AG20443 (cell line): ENCODE measurements at regions not wholly inside any gene's neighbourhood (a gene's known extent, or its start where the extent isn't known, plus 50 kb on each side); places are given as distances from the start of the nearest gene placed in this dataset.
A peak's percentile ranks its signal among the peaks of the same experiment; 100 is the strongest.
"Not testable (repeated sequence)": the region's sequence is repeated elsewhere in the genome, so short reads cannot be mapped to it uniquely, and the experiment has no call there.

Experiments used
- DNase-seq: peaks from one replicate; pipeline ENCODE4 v3.0.0; 2012; ENCODE audit warnings: low spot score, mixed read lengths

DNA sequence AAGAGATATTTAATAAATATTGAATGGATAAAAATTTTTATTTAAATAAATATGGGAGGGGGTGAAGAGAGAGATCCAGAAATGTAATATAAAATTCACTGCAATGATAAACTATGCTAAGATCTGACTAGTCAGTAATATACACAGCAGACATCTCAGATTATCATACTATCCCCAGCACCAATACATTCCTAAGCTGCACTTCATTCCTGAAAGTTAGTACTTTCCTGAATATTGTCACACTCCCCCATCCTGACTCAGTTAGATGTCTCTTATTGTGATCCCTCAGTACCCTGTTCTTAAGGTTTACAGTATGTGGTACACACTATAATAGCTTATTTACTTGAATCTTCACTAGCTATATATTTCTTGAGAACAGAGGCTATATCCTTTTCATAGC lies 88.3 kb upstream of the KCNQ5 start:
- DNase-seq = peak; percentile 14

DNA sequence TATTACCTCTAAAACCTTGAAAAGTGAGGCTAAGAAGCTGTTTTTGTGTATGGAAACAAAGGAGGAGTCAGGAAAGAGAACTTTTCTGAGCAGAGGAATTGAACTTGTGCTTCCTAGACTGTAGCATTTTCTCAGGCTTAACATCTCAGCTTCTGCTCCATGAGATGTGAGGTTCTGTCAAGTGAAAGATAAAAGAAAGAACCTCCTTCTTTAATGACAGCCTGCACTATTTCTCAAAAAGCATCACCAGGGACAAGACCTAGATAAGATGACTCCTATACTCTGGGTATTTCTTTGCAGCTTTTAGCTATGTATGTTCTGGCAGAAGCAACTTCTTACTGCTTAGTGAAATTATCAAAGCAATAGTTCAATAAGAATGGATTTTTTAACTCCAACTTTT lies 87.6 kb upstream of the KCNQ5 start:
- DNase-seq = no peak

GRCh38 chr6:72535124-72535523 lies 86.7 kb upstream of the KCNQ5 start:
- no peak for DNase-seq

DNA sequence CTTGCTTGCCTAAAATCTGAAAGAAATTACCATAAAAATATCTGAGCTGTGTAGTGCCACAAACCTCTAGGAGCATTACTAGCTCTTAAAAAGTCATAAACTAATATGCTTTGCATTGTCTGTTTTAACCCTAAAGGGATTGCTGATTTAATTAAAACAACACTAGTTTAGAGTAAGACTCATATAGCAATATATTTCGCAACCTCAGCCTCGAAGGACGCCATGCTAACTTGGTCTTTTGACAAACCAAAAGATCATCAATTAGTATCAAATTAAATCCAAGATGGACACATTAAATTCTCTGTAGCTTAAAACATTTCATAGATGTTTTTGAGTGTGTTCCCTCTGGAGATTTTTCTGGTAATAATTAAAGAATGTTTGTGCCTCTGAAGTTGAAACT lies 74.8 kb upstream of the KCNQ5 start:
- DNase-seq = no peak

- no peak for DNase-seq
These were observed 70.4 kb upstream of the KCNQ5 start for GRCh38 chr6:72551470-72551869.

GRCh38 chr6:72552938-72553337 lies 68.9 kb upstream of the KCNQ5 start:
- DNase-seq = no peak

GRCh38 chr6:72553531-72554511 lies 68.0 kb upstream of the KCNQ5 start:
- peak; percentile 66 for DNase-seq

GRCh38 chr6:72554761-72555221 lies 67.1 kb upstream of the KCNQ5 start:
- DNase-seq = peak; percentile 30

DNA sequence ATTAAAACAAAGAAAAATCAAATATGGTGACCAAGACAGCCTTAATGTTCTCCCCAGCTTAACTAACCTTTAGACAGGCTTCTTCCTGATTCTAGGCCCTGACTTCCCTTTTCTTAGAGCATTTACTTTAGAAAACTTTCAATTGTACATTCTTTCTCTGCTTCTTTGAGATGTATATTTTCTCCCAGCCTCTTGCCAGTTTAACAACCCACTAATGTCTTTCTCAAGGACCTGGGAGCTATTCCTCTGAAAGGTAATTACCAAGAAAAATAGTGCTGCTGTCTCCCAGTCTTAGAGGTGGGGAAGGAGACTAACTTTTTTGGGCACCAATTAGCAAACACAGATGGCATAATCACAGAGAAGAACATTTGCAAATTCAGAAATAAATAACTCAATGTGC lies 62.8 kb upstream of the KCNQ5 start:
- DNase-seq = no peak

DNA sequence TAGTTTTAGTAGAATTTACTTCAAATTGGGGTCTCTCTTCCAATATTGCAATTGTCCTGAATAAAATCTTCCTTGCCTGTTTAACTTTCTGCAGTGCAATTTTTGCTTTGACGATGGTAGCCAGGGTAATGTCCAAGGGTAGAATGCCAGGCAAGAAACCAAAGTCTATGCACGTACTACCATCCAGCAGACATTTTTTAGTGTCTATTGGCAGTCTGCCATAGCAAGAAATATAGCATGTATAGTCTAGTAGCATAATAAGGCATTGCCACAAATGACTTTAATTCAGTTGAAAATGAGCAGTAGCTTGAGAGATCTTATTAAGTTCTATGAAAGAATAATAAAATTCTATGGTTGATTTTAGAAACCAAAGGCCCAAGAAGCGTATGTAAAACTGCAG lies 62.3 kb upstream of the KCNQ5 start:
- no peak for DNase-seq

DNA sequence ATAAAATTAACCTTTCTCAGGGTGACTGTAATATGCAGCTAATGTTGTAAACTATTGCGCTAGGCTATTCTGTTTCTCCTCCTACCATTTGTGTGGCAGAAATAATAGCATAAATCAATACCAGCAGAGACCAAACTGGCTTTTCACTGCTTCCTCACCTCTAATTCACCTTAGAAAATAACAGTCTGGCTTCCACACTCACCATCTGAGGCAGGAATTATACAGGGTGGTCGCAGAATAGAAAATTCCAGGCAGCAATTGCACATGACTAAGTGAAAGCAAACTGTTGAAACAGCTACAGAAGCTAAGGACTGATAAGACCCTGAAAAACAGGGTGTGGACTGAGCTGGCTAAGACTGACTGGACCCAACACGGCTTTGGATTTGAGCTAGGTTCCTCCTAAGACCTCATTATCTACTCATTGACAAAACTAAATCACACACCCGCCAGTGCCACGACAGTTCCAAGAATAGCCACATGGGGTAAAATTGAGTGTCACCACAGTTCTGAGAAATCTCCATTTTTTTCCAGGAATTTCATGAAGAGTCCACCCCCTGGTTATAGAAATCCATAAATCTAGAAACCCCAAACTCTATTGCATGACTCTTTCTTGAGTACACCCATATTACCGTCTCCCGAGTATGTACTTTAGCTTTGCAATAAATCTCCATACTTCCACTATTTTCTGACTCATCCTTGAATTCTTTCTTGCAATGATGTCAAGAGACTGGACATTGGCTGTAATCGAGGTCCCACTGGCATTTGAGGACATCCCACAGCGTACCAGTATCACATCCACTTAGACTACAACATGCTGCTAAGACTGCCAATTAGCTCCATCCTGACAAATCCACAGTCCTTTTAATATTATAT lies 60.9 kb upstream of the KCNQ5 start:
- peak; percentile 40 for DNase-seq

DNA sequence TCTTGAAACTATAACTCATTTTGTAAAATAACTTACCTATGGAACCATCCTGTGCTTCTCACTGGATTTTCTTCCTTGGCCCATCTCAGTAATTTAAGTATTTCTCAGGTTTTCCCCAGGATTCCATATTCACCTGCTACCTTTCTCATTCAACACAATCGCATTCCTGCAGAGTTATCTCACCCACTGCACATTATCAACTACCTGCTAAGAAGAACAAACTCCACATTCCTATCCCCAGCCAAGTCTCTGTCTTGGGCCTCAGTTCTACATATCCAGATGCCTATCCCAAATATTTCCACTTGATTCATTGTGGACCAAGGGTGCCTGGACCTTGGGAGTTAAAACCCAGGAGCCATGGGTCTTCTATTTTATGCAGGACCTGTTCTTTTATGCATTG lies 60.2 kb upstream of the KCNQ5 start:
- no peak for DNase-seq

- DNase-seq = no peak
These were observed 57.6 kb upstream of the KCNQ5 start for GRCh38 chr6:72564231-72564630.

DNA sequence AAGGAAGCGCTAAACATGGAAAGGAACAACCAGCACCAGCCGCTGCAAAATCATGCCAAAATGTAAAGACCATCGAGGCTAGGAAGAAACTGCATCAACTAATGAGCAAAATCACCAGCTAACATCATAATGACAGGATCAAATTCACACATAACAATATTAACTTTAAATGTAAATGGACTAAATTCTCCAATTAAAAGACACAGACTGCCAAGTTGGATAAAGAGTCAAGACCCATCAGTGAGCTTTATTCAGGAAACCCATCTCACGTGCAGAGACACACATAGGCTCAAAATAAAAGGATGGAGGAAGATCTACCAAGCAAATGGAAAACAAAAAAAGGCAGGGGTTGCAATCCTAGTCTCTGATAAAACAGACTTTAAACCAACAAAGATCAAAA lies 49.9 kb upstream of the KCNQ5 start:
- DNase-seq = not testable (repeated sequence)
